CD4-positive, alpha-beta T cell treated with Interleukin-10 for 1 hour (primary cell): ENCODE measurements at regions not wholly inside any gene's neighbourhood (a gene's known extent, or its start where the extent isn't known, plus 50 kb on each side); places are given as distances from the start of the nearest gene placed in this dataset.

Experiments used
- DNase-seq: peaks from one replicate; pipeline ENCODE4 v3.0.0-alpha.2; 2020

GRCh38 chr14:100381395-100382105, 58.4 kb downstream of the SLC25A47 start:
- DNase-seq: no peak

GRCh38 chr14:100382106-100382455, 58.9 kb downstream of the SLC25A47 start:
- no peak for DNase-seq

GRCh38 chr14:100383727-100384158, 60.6 kb downstream of the SLC25A47 start:
- DNase-seq: peak; percentile 74

- DNase-seq: no peak
These were observed 61.1 kb downstream of the SLC25A47 start for GRCh38 chr14:100384277-100384676.

GRCh38 chr14:100384819-100385813, 62.0 kb downstream of the SLC25A47 start:
- no peak for DNase-seq

GRCh38 chr14:100386121-100386520, 63.0 kb downstream of the SLC25A47 start:
- DNase-seq: no peak

- no peak for DNase-seq
These were observed 63.7 kb downstream of the SLC25A47 start for GRCh38 chr14:100386846-100387245.

- no peak for DNase-seq
These were observed 64.3 kb downstream of the SLC25A47 start for GRCh38 chr14:100387450-100387849.

- DNase-seq: no peak
These were observed 65.2 kb downstream of the SLC25A47 start for GRCh38 chr14:100388103-100389054.

GRCh38 chr14:100389497-100390104, 66.5 kb downstream of the SLC25A47 start:
- DNase-seq: no peak

- DNase-seq: no peak
These were observed 68.0 kb downstream of the SLC25A47 start for GRCh38 chr14:100391173-100391572.

GRCh38 chr14:100391724-100392123, 68.6 kb downstream of the SLC25A47 start:
- no peak for DNase-seq

- DNase-seq: no peak
These were observed 69.2 kb downstream of the SLC25A47 start for GRCh38 chr14:100392356-100392755.

GRCh38 chr14:100393362-100393761, 70.2 kb downstream of the SLC25A47 start:
- no peak for DNase-seq

- no peak for DNase-seq
These were observed 71.0 kb downstream of the SLC25A47 start for GRCh38 chr14:100393906-100394732.

GRCh38 chr14:100394886-100395672, 71.9 kb downstream of the SLC25A47 start:
- no peak for DNase-seq

GRCh38 chr14:100396266-100396795, 73.2 kb downstream of the SLC25A47 start:
- DNase-seq: no peak

GRCh38 chr14:100397005-100397404, 73.9 kb downstream of the SLC25A47 start:
- DNase-seq: no peak

GRCh38 chr14:100398044-100398443, 74.9 kb downstream of the SLC25A47 start:
- no peak for DNase-seq
